Activated naive CD4-positive, alpha-beta T cell treated with anti-CD3 and anti-CD28 coated beads, Interleukin-2, amount 10 ng/mL, durations not matched to agents 7 days and 5 days (primary cell): ENCODE measurements at regions not wholly inside any gene's neighbourhood (a gene's known extent, or its start where the extent isn't known, plus 50 kb on each side); places are given as distances from the start of the nearest gene placed in this dataset.
A peak's percentile ranks its signal among the peaks of the same experiment; 100 is the strongest.

Experiments
- CTCF ChIA-PET: fragments of 350-600 bp; sonication (Branson Sonifier 250); formaldehyde crosslinking; loops from one replicate; lab custom pipeline; 2021; ENCODE audit warnings: antibody characterized with exemption; lab: Charles Lee
- DNase-seq: peaks from one replicate; pipeline ENCODE4 v3.0.0-alpha.2; 2020
- H3K27ac Mint-ChIP-seq: one replicate; pipeline ENCODE4 v1.8.0; 2021; ENCODE audit warnings: mild to moderate bottlenecking, moderate library complexity, mixed read lengths
- H3K27me3 Mint-ChIP-seq: one replicate; pipeline ENCODE4 v1.8.0; 2021; ENCODE audit warnings: mild to moderate bottlenecking, mixed read lengths
- H3K36me3 Mint-ChIP-seq: one replicate; pipeline ENCODE4 v1.8.0; 2021; ENCODE audit warnings: mixed read lengths
- H3K4me1 Mint-ChIP-seq: one replicate; pipeline ENCODE4 v1.8.0; 2021; ENCODE audit warnings: mixed read lengths
- H3K4me3 Mint-ChIP-seq: one replicate; pipeline ENCODE4 v1.8.0; 2021; ENCODE audit warnings: mild to moderate bottlenecking, moderate library complexity, mixed read lengths
- H3K9me3 Mint-ChIP-seq: one replicate; pipeline ENCODE4 v1.8.0; 2021; ENCODE audit warnings: mixed read lengths

GRCh38 chr16:50889746-50890145 is 147.9 kb downstream of the CYLD start:
- Mint-ChIP-seq H3K4me1 (no peaks in the 10 kb centered on the region), H3K9me3 (no peaks in the 10 kb centered on the region), H3K27me3 (peaks cover 4% of the 10 kb centered on the region), H3K27ac (no peak overlapping the region), H3K4me3 (no peak overlapping the region), H3K36me3 (no peaks in the 10 kb centered on the region)
- CTCF ChIA-PET = no interaction called here
- no peak for DNase-seq

GRCh38 chr16:50889276-50889675 is 147.4 kb downstream of the CYLD start:
- Mint-ChIP-seq H3K27ac (no peak overlapping the region), H3K9me3 (no peaks in the 10 kb centered on the region), H3K4me3 (no peak overlapping the region), H3K36me3 (no peaks in the 10 kb centered on the region), H3K27me3 (peaks cover 8% of the 10 kb centered on the region), H3K4me1 (no peaks in the 10 kb centered on the region)
- CTCF ChIA-PET = no interaction called here
- DNase-seq = no peak

GRCh38 chr16:50888486-50889261 is 146.8 kb downstream of the CYLD start:
- no peak overlapping the region for H3K27ac Mint-ChIP-seq
- no peak overlapping the region for H3K4me3 Mint-ChIP-seq
- no peak for DNase-seq
- H3K27me3 Mint-ChIP-seq = peaks cover 9% of the 10 kb centered on the region
- no peaks in the 10 kb centered on the region for H3K9me3 Mint-ChIP-seq
- H3K4me1 Mint-ChIP-seq = no peaks in the 10 kb centered on the region
- no peaks in the 10 kb centered on the region for H3K36me3 Mint-ChIP-seq
- CTCF ChIA-PET = no interaction called here

- no peak overlapping the region for H3K4me3 Mint-ChIP-seq
- no peaks in the 10 kb centered on the region for H3K4me1 Mint-ChIP-seq
- no peak overlapping the region for H3K27ac Mint-ChIP-seq
- H3K9me3 Mint-ChIP-seq = no peaks in the 10 kb centered on the region
- peaks cover 9% of the 10 kb centered on the region for H3K27me3 Mint-ChIP-seq
- no peak for DNase-seq
- CTCF ChIA-PET = no interaction called here
- no peaks in the 10 kb centered on the region for H3K36me3 Mint-ChIP-seq
Observed at GRCh38 chr16:50887500-50888298, 145.8 kb downstream of the CYLD start.

- H3K4me1 Mint-ChIP-seq = no peaks in the 10 kb centered on the region
- no peak overlapping the region for H3K4me3 Mint-ChIP-seq
- H3K27me3 Mint-ChIP-seq = peaks cover 5% of the 10 kb centered on the region
- peak; percentile 44 for DNase-seq
- H3K9me3 Mint-ChIP-seq = no peaks in the 10 kb centered on the region
- no peaks in the 10 kb centered on the region for H3K36me3 Mint-ChIP-seq
- CTCF ChIA-PET = interaction anchor here (0.8 to 1.8 kb wide), 6 partner anchors 9 to 78 kb away, joined by 3 to 5 read pairs (median 4); no protein-coding TSS in a partner anchor
- H3K27ac Mint-ChIP-seq = no peak overlapping the region
Observed at GRCh38 chr16:50884066-50884860, 142.4 kb downstream of the CYLD start.

GRCh38 chr16:50881956-50882355 is 140.1 kb downstream of the CYLD start:
- no peaks in the 10 kb centered on the region for H3K4me1 Mint-ChIP-seq
- H3K9me3 Mint-ChIP-seq = no peaks in the 10 kb centered on the region
- peaks cover 17% of the 10 kb centered on the region for H3K27me3 Mint-ChIP-seq
- no peaks in the 10 kb centered on the region for H3K36me3 Mint-ChIP-seq
- H3K4me3 Mint-ChIP-seq = no peak overlapping the region
- CTCF ChIA-PET = no interaction called here
- no peak for DNase-seq
- H3K27ac Mint-ChIP-seq = no peak overlapping the region

- no peak overlapping the region for H3K27ac Mint-ChIP-seq
- CTCF ChIA-PET = no interaction called here
Observed at GRCh38 chr16:50881331-50881830, 139.5 kb downstream of the CYLD start.

GRCh38 chr16:50880926-50881325 is 139.0 kb downstream of the CYLD start:
- no peaks in the 10 kb centered on the region for H3K36me3 Mint-ChIP-seq
- H3K27me3 Mint-ChIP-seq = peaks cover 17% of the 10 kb centered on the region
- CTCF ChIA-PET = no interaction called here
- no peak overlapping the region for H3K27ac Mint-ChIP-seq
- H3K4me1 Mint-ChIP-seq = no peaks in the 10 kb centered on the region
- H3K4me3 Mint-ChIP-seq = no peak overlapping the region
- no peak for DNase-seq
- H3K9me3 Mint-ChIP-seq = no peaks in the 10 kb centered on the region

More at GRCh38 chr16:50881331-50881830, 139.5 kb downstream of the CYLD start:
- DNase-seq = no peak
- H3K27me3 Mint-ChIP-seq = peaks cover 17% of the 10 kb centered on the region
- no peaks in the 10 kb centered on the region for H3K9me3 Mint-ChIP-seq
- no peaks in the 10 kb centered on the region for H3K4me1 Mint-ChIP-seq
- H3K4me3 Mint-ChIP-seq = no peak overlapping the region
- no peaks in the 10 kb centered on the region for H3K36me3 Mint-ChIP-seq

- Mint-ChIP-seq H3K9me3 (no peaks in the 10 kb centered on the region), H3K4me1 (no peaks in the 10 kb centered on the region), H3K27me3 (peaks cover 17% of the 10 kb centered on the region), H3K4me3 (no peak overlapping the region), H3K27ac (no peak overlapping the region), H3K36me3 (no peaks in the 10 kb centered on the region)
- CTCF ChIA-PET = no interaction called here
- no peak for DNase-seq
Observed at GRCh38 chr16:50879873-50880695, 138.2 kb downstream of the CYLD start.

GRCh38 chr16:50878966-50879615 is 137.2 kb downstream of the CYLD start:
- no peaks in the 10 kb centered on the region for H3K4me1 Mint-ChIP-seq
- no peaks in the 10 kb centered on the region for H3K36me3 Mint-ChIP-seq
- DNase-seq = no peak
- CTCF ChIA-PET = no interaction called here
- no peak overlapping the region for H3K4me3 Mint-ChIP-seq
- H3K9me3 Mint-ChIP-seq = no peaks in the 10 kb centered on the region
- no peak overlapping the region for H3K27ac Mint-ChIP-seq
- peaks cover 13% of the 10 kb centered on the region for H3K27me3 Mint-ChIP-seq

- H3K27ac Mint-ChIP-seq = no peak overlapping the region
- peaks cover 13% of the 10 kb centered on the region for H3K27me3 Mint-ChIP-seq
- no peaks in the 10 kb centered on the region for H3K4me1 Mint-ChIP-seq
Observed at GRCh38 chr16:50878536-50878935, 136.7 kb downstream of the CYLD start.

GRCh38 chr16:50876263-50876662 is 134.4 kb downstream of the CYLD start:
- Mint-ChIP-seq H3K4me3 (no peak overlapping the region), H3K27ac (no peak overlapping the region), H3K27me3 (peaks cover 13% of the 10 kb centered on the region), H3K9me3 (no peaks in the 10 kb centered on the region), H3K4me1 (no peaks in the 10 kb centered on the region), H3K36me3 (no peaks in the 10 kb centered on the region)
- DNase-seq = no peak
- CTCF ChIA-PET = interaction anchor here (1.8 kb wide), 1 partner anchor 7 kb away, joined by 5 read pairs; no protein-coding TSS in a partner anchor

More at GRCh38 chr16:50878536-50878935, 136.7 kb downstream of the CYLD start:
- CTCF ChIA-PET = no interaction called here
- Mint-ChIP-seq H3K4me3 (no peak overlapping the region), H3K9me3 (no peaks in the 10 kb centered on the region), H3K36me3 (no peaks in the 10 kb centered on the region)
- no peak for DNase-seq

GRCh38 chr16:50868577-50868976 is 126.7 kb downstream of the CYLD start:
- H3K9me3 Mint-ChIP-seq = no peaks in the 10 kb centered on the region
- CTCF ChIA-PET = no interaction called here

More at GRCh38 chr16:50868577-50868976, 126.7 kb downstream of the CYLD start:
- H3K36me3 Mint-ChIP-seq = no peaks in the 10 kb centered on the region
- H3K4me1 Mint-ChIP-seq = no peaks in the 10 kb centered on the region
- peaks cover 8% of the 10 kb centered on the region for H3K27me3 Mint-ChIP-seq
- no peak for DNase-seq
- H3K27ac Mint-ChIP-seq = no peak overlapping the region
- no peak overlapping the region for H3K4me3 Mint-ChIP-seq
